GM12878 (cell line): ENCODE measurements at regions not wholly inside any gene's neighbourhood (a gene's known extent, or its start where the extent isn't known, plus 50 kb on each side); places are given as distances from the start of the nearest gene placed in this dataset.

Experiments
- CTCF ChIP-seq, 3 experiments: IDR thresholded peaks in 2 of 3; conservative IDR thresholded peaks in 1 of 3; 2 replicates each; pipeline ENCODE4 v1.5.1; 2011; ENCODE audit warnings: low read depth in 3 of 3, low read length in 3 of 3, mild to moderate bottlenecking in 3 of 3, control low read depth in 2 of 3, moderate library complexity in 2 of 3, inconsistent platforms in 1 of 3, mixed read lengths in 1 of 3; ENCODE audit not compliant: control insufficient read depth in 2 of 3, insufficient read depth in 1 of 3; ENCODE audit errors: extremely low read depth in 1 of 3
- SPI1 ChIP-seq: IDR thresholded peaks from 2 replicates; pipeline ENCODE4 v1.6.1; 2011; ENCODE audit warnings: low read depth, mild to moderate bottlenecking, low read length, moderate library complexity, borderline replicate concordance; ENCODE audit not compliant: insufficient read depth

DNA sequence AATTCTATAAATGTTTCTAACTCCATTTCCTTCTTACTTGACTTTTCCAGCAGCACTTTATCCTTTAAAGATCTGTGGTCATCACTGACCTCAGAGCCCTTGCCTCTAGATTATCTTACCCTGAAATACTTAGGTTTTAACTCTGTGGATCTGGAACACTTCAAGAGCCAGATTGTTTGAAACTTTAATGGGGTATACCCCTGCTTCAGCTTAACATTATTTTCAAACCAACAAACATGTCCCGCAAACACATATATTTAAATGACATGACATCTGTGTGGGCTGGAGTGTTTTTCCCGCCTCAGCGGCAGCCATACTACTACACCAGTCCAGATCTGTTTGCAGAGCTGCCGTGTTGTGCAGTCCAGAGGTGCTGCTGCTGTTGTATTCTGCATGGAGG lies 252.0 kb upstream of the TPM1 start:
- TF ChIP-seq SPI1 = no peak
- no peak for TF ChIP-seq CTCF (IDR thresholded peaks at IDR 0.05 in 2 of 3, conservative IDR thresholded peaks at IDR 0.05 in 1 of 3; ENCODE audit: control insufficient read depth in 2 of 3, extremely low read depth in 1 of 3, insufficient read depth in 1 of 3, low read depth in 3 of 3, low read length in 3 of 3)
